BJ (cell line): ENCODE measurements at regions not wholly inside any gene's neighbourhood (a gene's known extent, or its start where the extent isn't known, plus 50 kb on each side); places are given as distances from the start of the nearest gene placed in this dataset.

ENCODE experiments used
- CTCF ChIA-PET: fragments of 350-600 bp; formaldehyde crosslinking; extraction: SDS; loops from one replicate; lab custom pipeline; 2021; ENCODE audit warnings: antibody characterized with exemption, inconsistent platforms; lab: Yijun Ruan, JAX
- POLR2A ChIA-PET: fragments of 300-600 bp; sonication (Branson Sonifier 250); formaldehyde crosslinking; extraction: SDS; loops from one replicate; lab custom pipeline; 2021; ENCODE audit warnings: antibody characterized with exemption; lab: Charles Lee
- DNase-seq: peaks from one replicate; pipeline ENCODE4 v3.0.0-alpha.2; 2011; ENCODE audit warnings: low read depth
- H3K27me3 ChIP-seq: 2 replicates; pipeline ENCODE4 v1.6.0; 2011; ENCODE audit warnings: low read length; ENCODE audit not compliant: control insufficient read depth, insufficient read depth
- H3K36me3 ChIP-seq: 2 replicates; pipeline ENCODE4 v1.5.1; 2011; ENCODE audit warnings: low read length; ENCODE audit not compliant: control insufficient read depth, insufficient read depth
- H3K4me3 ChIP-seq: 2 replicates; pipeline ENCODE4 v1.5.1; 2011; ENCODE audit warnings: low read depth, mild to moderate bottlenecking, control low read depth, low read length
- CTCF ChIP-seq: IDR thresholded peaks from 2 replicates; pipeline ENCODE4 v1.5.1; 2011; ENCODE audit warnings: low read depth, mild to moderate bottlenecking, control low read depth, inconsistent platforms, low read length, moderate library complexity; ENCODE audit not compliant: insufficient read depth

- DNase-seq = no peak
- CTCF ChIA-PET = no interaction called here
- Histone ChIP-seq H3K36me3 (no peaks in the 10 kb centered on the region), H3K27me3 (no peaks in the 10 kb centered on the region), H3K4me3 (no peak overlapping the region)
- no peak for TF ChIP-seq CTCF
- POLR2A ChIA-PET = interaction anchor here (0.7 to 0.8 kb wide), 2 partner anchors 9 to 39 kb away, joined by 3 to 11 read pairs; no protein-coding TSS in a partner anchor
Measured at GRCh38 chr5:174383210-174384167, 338.0 kb downstream of the NSG2 start.

GRCh38 chr5:174384509-174384947 is 339.0 kb downstream of the NSG2 start:
- peak; percentile 38 for DNase-seq
- ChIA-PET POLR2A (no interaction called here), CTCF (no interaction called here)
- Histone ChIP-seq H3K4me3 (no peak overlapping the region), H3K27me3 (no peaks in the 10 kb centered on the region), H3K36me3 (no peaks in the 10 kb centered on the region)
- TF ChIP-seq CTCF = no peak

- DNase-seq = peak; percentile 64
- H3K36me3 ChIP-seq = no peaks in the 10 kb centered on the region
- no peak for TF ChIP-seq CTCF
- ChIA-PET CTCF (interaction anchor here (0.6 kb wide), 1 partner anchor 48 kb away, joined by 4 read pairs; no protein-coding TSS in a partner anchor), POLR2A (no interaction called here)
- peaks cover 2% of the 10 kb centered on the region; the same call in 1 of the 2 replicates for H3K27me3 ChIP-seq
- H3K4me3 ChIP-seq = no peak overlapping the region
Measured at GRCh38 chr5:174386306-174386705, 338.1 kb upstream of the MSX2 start.

- no peak for DNase-seq
- POLR2A ChIA-PET = no interaction called here
- CTCF ChIA-PET = interaction anchor here (0.7 kb wide), 1 partner anchor 36 kb away, joined by 4 read pairs; no protein-coding TSS in a partner anchor
Measured at GRCh38 chr5:174386846-174387245, 337.5 kb upstream of the MSX2 start.

More at GRCh38 chr5:174386846-174387245, 337.5 kb upstream of the MSX2 start:
- Histone ChIP-seq H3K4me3 (no peak overlapping the region), H3K36me3 (no peaks in the 10 kb centered on the region), H3K27me3 (peaks cover 2% of the 10 kb centered on the region; the same call in 1 of the 2 replicates)
- TF ChIP-seq CTCF = no peak
